OCI-LY1 (cell line): ENCODE measurements at regions not wholly inside any gene's neighbourhood (a gene's known extent, or its start where the extent isn't known, plus 50 kb on each side); places are given as distances from the start of the nearest gene placed in this dataset.

Experiments used
- H2AFZ ChIP-seq: fragments of 200-600 bp; sonication (generic), shearing (Covaris generic); 2 replicates; pipeline ENCODE4 v1.6.0; 2014; ENCODE audit warnings: antibody characterized with exemption, mild to moderate bottlenecking, low read length
- H3F3A ChIP-seq: fragments of 200-600 bp; sonication (generic), shearing (Covaris generic); 2 replicates; pipeline ENCODE4 v1.6.0; 2014; ENCODE audit warnings: mild to moderate bottlenecking, antibody characterized with exemption, low read length, moderate library complexity; ENCODE audit not compliant: insufficient read depth
- H3K27ac ChIP-seq: fragments of 200-600 bp; sonication (generic); 2 replicates; pipeline ENCODE4 v1.5.1; 2014; ENCODE audit warnings: low read length, mixed run types, mild to moderate bottlenecking, low read depth; ENCODE audit not compliant: poor library complexity, severe bottlenecking
- H3K27me3 ChIP-seq: fragments of 200-600 bp; sonication (generic); 2 replicates; pipeline ENCODE4 v1.6.0; 2014; ENCODE audit warnings: antibody characterized with exemption, mild to moderate bottlenecking, low read length, moderate library complexity; ENCODE audit not compliant: insufficient read depth
- H3K36me3 ChIP-seq: fragments of 200-600 bp; sonication (generic); 2 replicates; pipeline ENCODE4 v1.6.1; 2014; ENCODE audit warnings: mild to moderate bottlenecking, antibody characterized with exemption, low read length, moderate library complexity, mixed read lengths; ENCODE audit not compliant: insufficient read depth
- H3K4me1 ChIP-seq: fragments of 200-600 bp; sonication (generic); 2 replicates; pipeline ENCODE4 v1.5.1; 2014; ENCODE audit warnings: mild to moderate bottlenecking, low read length, moderate library complexity; ENCODE audit not compliant: insufficient read depth, severe bottlenecking
- H3K4me2 ChIP-seq: fragments of 200-600 bp; sonication (generic), shearing (Covaris generic); 2 replicates; pipeline ENCODE4 v1.6.1; 2014; ENCODE audit warnings: low read length
- H3K4me3 ChIP-seq: fragments of 200-600 bp; sonication (generic); 2 replicates; pipeline ENCODE4 v1.5.1; 2014; ENCODE audit warnings: low read length, low read depth, mild to moderate bottlenecking, mixed read lengths; ENCODE audit not compliant: poor library complexity, severe bottlenecking
- H3K79me2 ChIP-seq: fragments of 200-600 bp; shearing (Covaris generic); 2 replicates; pipeline ENCODE4 v1.6.1; 2016; ENCODE audit warnings: mixed run types, low read length, mixed read lengths; ENCODE audit not compliant: insufficient read depth
- H3K9ac ChIP-seq: fragments of 200-600 bp; sonication (generic), shearing (Covaris generic); 2 replicates; pipeline ENCODE4 v1.6.1; 2014; ENCODE audit warnings: mild to moderate bottlenecking, low read length, mixed read lengths
- H3K9me2 ChIP-seq: fragments of 200-600 bp; sonication (generic), shearing (Covaris generic); 2 replicates; pipeline ENCODE4 v1.6.1; 2014; ENCODE audit warnings: low read depth, mild to moderate bottlenecking, low read length, mixed read lengths
- H3K9me3 ChIP-seq: fragments of 200-600 bp; shearing (Covaris generic); 2 replicates; pipeline ENCODE4 v1.6.1; 2014; ENCODE audit warnings: low read length, mixed read lengths
- H4K20me1 ChIP-seq: fragments of 200-600 bp; sonication (generic), shearing (Covaris generic); 2 replicates; pipeline ENCODE4 v1.6.0; 2016; ENCODE audit warnings: mild to moderate bottlenecking, low read length; ENCODE audit not compliant: insufficient read depth
- CTCF ChIP-seq: fragments of 200-600 bp; sonication (generic), shearing (Covaris generic); IDR thresholded peaks from 2 replicates; pipeline ENCODE4 v1.5.1; 2017; ENCODE audit warnings: mild to moderate bottlenecking, antibody characterized with exemption, low read length, moderate library complexity, mixed read lengths
- EZH2 ChIP-seq: fragments of 200-600 bp; sonication (generic), shearing (Covaris generic); IDR thresholded peaks from 2 replicates; pipeline ENCODE4 v1.8.0; 2017; ENCODE audit warnings: borderline replicate concordance, mixed run types, mild to moderate bottlenecking, antibody characterized with exemption, low read length, moderate library complexity, mixed read lengths

- no peak overlapping the region for H3K27ac ChIP-seq
- no peaks in the 10 kb centered on the region for H3K27me3 ChIP-seq
- H3K4me1 ChIP-seq, result no peaks in the 10 kb centered on the region
- H2AFZ ChIP-seq, result no peak overlapping the region
- no peak overlapping the region for H3K4me2 ChIP-seq
- no peak overlapping the region for H3K4me3 ChIP-seq
- no peaks in the 10 kb centered on the region for H3K9me2 ChIP-seq
- H3K79me2 ChIP-seq, result no peaks in the 10 kb centered on the region
- H3K9me3 ChIP-seq, result no peaks in the 10 kb centered on the region
- no peaks in the 10 kb centered on the region for H4K20me1 ChIP-seq
- no peaks in the 10 kb centered on the region for H3F3A ChIP-seq
- TF ChIP-seq EZH2, result no peak
- TF ChIP-seq CTCF, result no peak
- no peaks in the 10 kb centered on the region for H3K36me3 ChIP-seq
- no peak overlapping the region for H3K9ac ChIP-seq
Measured at GRCh38 chr9:87378676-87379075, 119.0 kb upstream of the DAPK1 start.

GRCh38 chr9:87379300-87379699, 118.4 kb upstream of the DAPK1 start:
- no peak overlapping the region for H3K4me3 ChIP-seq
- no peaks in the 10 kb centered on the region for H4K20me1 ChIP-seq
- no peaks in the 10 kb centered on the region for H3K27me3 ChIP-seq
- no peak overlapping the region for H2AFZ ChIP-seq
- no peaks in the 10 kb centered on the region for H3K4me1 ChIP-seq
- no peaks in the 10 kb centered on the region for H3K79me2 ChIP-seq
- TF ChIP-seq CTCF (no peak), EZH2 (no peak)
- H3K9me2 ChIP-seq, result no peaks in the 10 kb centered on the region
- no peaks in the 10 kb centered on the region for H3K9me3 ChIP-seq
- no peak overlapping the region for H3K4me2 ChIP-seq
- no peak overlapping the region for H3K9ac ChIP-seq
- no peaks in the 10 kb centered on the region for H3K36me3 ChIP-seq
- H3K27ac ChIP-seq, result no peak overlapping the region
- no peaks in the 10 kb centered on the region for H3F3A ChIP-seq

- Histone ChIP-seq H3K4me3 (no peak overlapping the region), H3K79me2 (no peaks in the 10 kb centered on the region), H3K9me2 (no peaks in the 10 kb centered on the region), H3K9ac (no peak overlapping the region), H3F3A (no peaks in the 10 kb centered on the region), H3K27ac (no peak overlapping the region), H3K4me2 (no peak overlapping the region), H3K36me3 (no peaks in the 10 kb centered on the region), H4K20me1 (no peaks in the 10 kb centered on the region), H3K4me1 (no peaks in the 10 kb centered on the region), H3K9me3 (no peaks in the 10 kb centered on the region), H3K27me3 (no peaks in the 10 kb centered on the region), H2AFZ (no peak overlapping the region)
- TF ChIP-seq EZH2, result no peak
- TF ChIP-seq CTCF, result no peak
Measured at GRCh38 chr9:87381050-87381711, 116.5 kb upstream of the DAPK1 start.
